Keratinocyte (primary cell): ENCODE measurements at regions not wholly inside any gene's neighbourhood (a gene's known extent, or its start where the extent isn't known, plus 50 kb on each side); places are given as distances from the start of the nearest gene placed in this dataset.

ENCODE experiments used
- DNase-seq: peaks from one replicate; pipeline ENCODE4 v3.0.0-alpha.2; 2011; ENCODE audit warnings: low read depth, missing footprints, low spot score
- FAIRE-seq: peaks from 2 replicates; lab custom pipeline; 2011; peaks lifted over from hg19 to GRCh38; lab: Jason Lieb, UNC
- H2AFZ ChIP-seq: 2 replicates; pipeline ENCODE4 v1.6.0; 2012; ENCODE audit warnings: low read length, control low read depth, inconsistent platforms; ENCODE audit not compliant: control insufficient read depth
- H3K27ac ChIP-seq: 2 replicates; pipeline ENCODE4 v1.5.1; 2011; ENCODE audit warnings: low read length; ENCODE audit not compliant: control insufficient read depth, insufficient read depth
- H3K27me3 ChIP-seq: 3 replicates; pipeline ENCODE4 v1.6.0; 2011; ENCODE audit warnings: low read length; ENCODE audit not compliant: control insufficient read depth, insufficient read depth; ENCODE audit errors: extremely low read depth
- H3K36me3 ChIP-seq, 2 experiments: 2 replicates in 1 of 2; 3 replicates in 1 of 2; pipeline ENCODE4 v1.5.1; 2011; ENCODE audit warnings: low read length in 2 of 2, mild to moderate bottlenecking in 1 of 2; ENCODE audit not compliant: control insufficient read depth in 2 of 2, insufficient read depth in 2 of 2; ENCODE audit errors: extremely low read depth in 1 of 2
- H3K4me1 ChIP-seq: 3 replicates; pipeline ENCODE4 v1.5.1; 2011; ENCODE audit warnings: low read length; ENCODE audit not compliant: control insufficient read depth, insufficient read depth; ENCODE audit errors: extremely low read depth
- H3K4me2 ChIP-seq: 3 replicates; pipeline ENCODE4 v1.6.0; 2011; ENCODE audit warnings: low read depth, low read length; ENCODE audit not compliant: control insufficient read depth, insufficient read depth; ENCODE audit errors: extremely low read depth
- H3K4me3 ChIP-seq, 3 experiments: fragments of 200-600 bp in 1 of 3; sonication (generic) in 1 of 3; 2 replicates in 2 of 3; 3 replicates in 1 of 3; pipeline ENCODE4 v1.5.1; 2011 to 2016; ENCODE audit warnings: low read length in 3 of 3, mild to moderate bottlenecking in 3 of 3, control low read depth in 2 of 3, inconsistent platforms in 1 of 3, low read depth in 1 of 3, mixed read lengths in 1 of 3, mixed run types in 1 of 3, moderate library complexity in 1 of 3; ENCODE audit not compliant: control insufficient read depth in 2 of 3, insufficient read depth in 2 of 3; ENCODE audit errors: extremely low read depth in 1 of 3
- H3K79me2 ChIP-seq: 2 replicates; pipeline ENCODE4 v1.6.0; 2012; ENCODE audit warnings: low read length; ENCODE audit not compliant: control insufficient read depth, insufficient read depth
- H3K9ac ChIP-seq: 3 replicates; pipeline ENCODE4 v1.6.0; 2011; ENCODE audit warnings: low read length; ENCODE audit not compliant: control insufficient read depth, insufficient read depth; ENCODE audit errors: extremely low read depth
- H3K9me1 ChIP-seq: 3 replicates; pipeline ENCODE4 v1.6.0; 2011; ENCODE audit warnings: low read length; ENCODE audit not compliant: control insufficient read depth, insufficient read depth; ENCODE audit errors: extremely low read depth
- H3K9me3 ChIP-seq: 2 replicates; pipeline ENCODE4 v1.5.1; 2012; ENCODE audit warnings: low read depth, low read length; ENCODE audit not compliant: control insufficient read depth
- H4K20me1 ChIP-seq: 3 replicates; pipeline ENCODE4 v1.6.0; 2011; ENCODE audit warnings: low read length; ENCODE audit not compliant: control insufficient read depth, insufficient read depth; ENCODE audit errors: extremely low read depth
- CTCF ChIP-seq, 3 experiments: IDR thresholded peaks in 1 of 3; conservative IDR thresholded peaks in 1 of 3; optimal IDR thresholded peaks in 1 of 3; 2 replicates in 2 of 3; 3 replicates in 1 of 3; pipeline versions ENCODE3 to v1.5.1; 2011; ENCODE audit warnings: low read length in 3 of 3, mild to moderate bottlenecking in 3 of 3, moderate library complexity in 2 of 3, control low read depth in 1 of 3, inconsistent platforms in 1 of 3; ENCODE audit not compliant: insufficient read depth in 2 of 3; ENCODE audit errors: extremely low read depth in 1 of 3
- EZH2 ChIP-seq: IDR thresholded peaks from one replicate; pipeline ENCODE4 v1.6.1; 2012; ENCODE audit warnings: inconsistent platforms, mild to moderate bottlenecking, low read length, moderate library complexity
- dilution Hi-C: fragments of 300-500 bp; cut with MboI; formaldehyde crosslinking; loops from one replicate; pipeline ENCODE4 v1.7.0; 2020; ENCODE audit warnings: low sequenced_read_pairs; ENCODE audit not compliant: extremely low pct_ligation_motif_present

- no peaks in the 10 kb centered on the region for H3K36me3 ChIP-seq
- no peak for TF ChIP-seq EZH2
- no peak for TF ChIP-seq CTCF (optimal IDR thresholded peaks at IDR 0.05 in 1 of 3, IDR thresholded peaks at IDR 0.05 in 1 of 3, conservative IDR thresholded peaks at IDR 0.05 in 1 of 3; ENCODE audit: extremely low read depth in 1 of 3, insufficient read depth in 2 of 3, low read length in 3 of 3)
- H3K9me1 ChIP-seq: no peaks in the 10 kb centered on the region
- H2AFZ ChIP-seq: no peak overlapping the region
- H3K4me1 ChIP-seq: peaks cover 9% of the 10 kb centered on the region
- H3K4me3 ChIP-seq: no peak overlapping the region
- H3K4me2 ChIP-seq: no peak overlapping the region
- no peaks in the 10 kb centered on the region for H3K27me3 ChIP-seq
- dilution Hi-C loops: no loop called here
- H3K27ac ChIP-seq: no peak overlapping the region
- H4K20me1 ChIP-seq: no peaks in the 10 kb centered on the region
- H3K9me3 ChIP-seq: no peaks in the 10 kb centered on the region
- DNase-seq (no peak), FAIRE-seq (no peak)
- no peaks in the 10 kb centered on the region for H3K79me2 ChIP-seq
- H3K9ac ChIP-seq: no peak overlapping the region
Measured at GRCh38 chr16:48909231-48909630, 299.3 kb upstream of the N4BP1 start.

DNA sequence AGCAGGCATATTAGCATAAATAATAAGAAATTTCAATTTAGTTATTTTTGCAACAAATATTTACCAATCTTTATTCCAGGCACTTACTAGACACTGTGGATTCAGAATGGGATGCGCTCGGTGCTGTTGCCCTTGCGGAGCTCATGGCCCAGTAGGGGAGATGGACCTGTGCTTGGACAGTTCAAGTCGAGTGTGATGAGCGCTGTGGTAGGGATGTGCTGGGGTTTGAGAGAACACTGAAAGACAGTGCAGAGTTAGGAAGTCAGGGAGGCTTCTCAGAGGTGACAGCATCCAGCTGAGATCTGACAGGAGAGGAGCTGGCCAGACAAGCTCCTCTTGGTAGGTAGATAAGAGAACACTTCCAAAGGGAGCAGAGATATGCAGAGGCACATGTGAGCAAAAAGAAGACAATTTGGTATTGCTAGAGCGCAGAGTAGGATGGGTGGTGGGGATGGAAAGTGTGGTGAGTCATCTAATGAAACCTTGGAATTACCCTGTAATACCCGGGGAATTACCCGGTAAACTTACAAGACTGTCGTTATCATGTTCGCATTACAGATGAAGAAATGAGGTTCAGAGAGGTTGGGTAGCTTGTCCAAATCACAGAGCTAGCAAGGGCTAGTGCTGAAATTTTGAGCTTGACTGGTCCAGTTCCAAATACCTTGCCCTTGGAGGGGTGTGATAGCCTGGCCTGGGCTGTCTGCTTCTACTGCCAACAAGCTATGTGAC, 298.1 kb upstream of the N4BP1 start:
- H2AFZ ChIP-seq: no peak overlapping the region
- no peaks in the 10 kb centered on the region for H3K9me1 ChIP-seq
- H3K4me3 ChIP-seq: no peak overlapping the region
- H3K4me1 ChIP-seq: peaks cover 9% of the 10 kb centered on the region
- no peaks in the 10 kb centered on the region for H3K79me2 ChIP-seq
- no peak for TF ChIP-seq EZH2
- no peak for TF ChIP-seq CTCF (optimal IDR thresholded peaks at IDR 0.05 in 1 of 3, IDR thresholded peaks at IDR 0.05 in 1 of 3, conservative IDR thresholded peaks at IDR 0.05 in 1 of 3; ENCODE audit: extremely low read depth in 1 of 3, insufficient read depth in 2 of 3, low read length in 3 of 3)
- no peak overlapping the region for H3K27ac ChIP-seq
- FAIRE-seq (no peak), DNase-seq (no peak)
- no peak overlapping the region for H3K9ac ChIP-seq
- peaks cover under 1% of the 10 kb centered on the region for H3K27me3 ChIP-seq
- no peaks in the 10 kb centered on the region for H4K20me1 ChIP-seq
- no peaks in the 10 kb centered on the region for H3K36me3 ChIP-seq
- dilution Hi-C loops: no loop called here
- H3K4me2 ChIP-seq: no peak overlapping the region
- no peaks in the 10 kb centered on the region for H3K9me3 ChIP-seq
